ENCODE measurements at regions not wholly inside any gene's neighbourhood (a gene's known extent, or its start where the extent isn't known, plus 50 kb on each side); places are given as distances from the start of the nearest gene placed in this dataset.

GRCh38 chr7:148950806-148951205 is 66.7 kb upstream of the EZH2 start:
- DNase-seq = no peak

DNA sequence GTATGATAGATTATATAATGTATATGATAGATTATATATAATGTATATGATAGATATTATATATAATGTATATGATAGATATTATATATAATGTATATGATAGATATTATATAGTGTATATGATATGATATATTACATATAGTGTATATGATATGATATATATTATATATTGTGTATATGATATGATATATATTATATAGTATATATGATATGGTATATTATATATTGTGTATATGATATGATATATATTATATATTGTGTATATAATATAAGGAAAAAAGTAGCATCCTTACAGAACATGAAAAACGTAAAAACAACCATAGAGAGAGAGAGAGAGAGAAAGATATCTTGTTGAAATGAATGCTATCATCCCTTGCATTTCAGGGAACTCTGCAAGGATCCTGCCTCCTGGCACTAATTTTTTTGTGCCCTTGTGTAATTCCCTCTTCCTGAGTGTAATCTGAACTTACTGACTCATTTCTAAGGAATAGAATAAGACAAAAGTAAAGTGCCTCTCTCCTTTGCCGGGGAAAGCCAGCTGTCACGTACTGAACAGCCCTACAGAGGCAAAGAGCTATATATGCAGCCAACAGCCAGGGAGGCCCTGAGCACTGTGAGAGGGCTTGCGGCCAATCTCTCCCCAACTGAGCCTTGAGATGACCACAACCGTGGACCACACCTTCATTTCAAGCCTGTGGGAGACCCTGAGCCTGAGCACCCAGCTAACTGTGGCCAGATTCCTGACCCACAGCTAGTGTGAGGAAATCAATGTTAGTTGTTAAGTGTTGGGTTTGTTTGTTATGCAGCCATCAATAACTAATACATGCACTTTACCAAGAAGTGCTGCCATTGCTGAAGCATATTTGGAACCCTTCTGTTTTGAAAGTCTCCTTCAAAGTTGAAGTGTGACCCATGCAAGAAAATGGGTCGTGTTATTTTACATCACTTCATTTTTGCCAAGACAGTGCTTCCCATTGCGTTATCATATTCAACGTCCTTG is 61.1 kb upstream of the EZH2 start:
- no peak for DNase-seq

DNA sequence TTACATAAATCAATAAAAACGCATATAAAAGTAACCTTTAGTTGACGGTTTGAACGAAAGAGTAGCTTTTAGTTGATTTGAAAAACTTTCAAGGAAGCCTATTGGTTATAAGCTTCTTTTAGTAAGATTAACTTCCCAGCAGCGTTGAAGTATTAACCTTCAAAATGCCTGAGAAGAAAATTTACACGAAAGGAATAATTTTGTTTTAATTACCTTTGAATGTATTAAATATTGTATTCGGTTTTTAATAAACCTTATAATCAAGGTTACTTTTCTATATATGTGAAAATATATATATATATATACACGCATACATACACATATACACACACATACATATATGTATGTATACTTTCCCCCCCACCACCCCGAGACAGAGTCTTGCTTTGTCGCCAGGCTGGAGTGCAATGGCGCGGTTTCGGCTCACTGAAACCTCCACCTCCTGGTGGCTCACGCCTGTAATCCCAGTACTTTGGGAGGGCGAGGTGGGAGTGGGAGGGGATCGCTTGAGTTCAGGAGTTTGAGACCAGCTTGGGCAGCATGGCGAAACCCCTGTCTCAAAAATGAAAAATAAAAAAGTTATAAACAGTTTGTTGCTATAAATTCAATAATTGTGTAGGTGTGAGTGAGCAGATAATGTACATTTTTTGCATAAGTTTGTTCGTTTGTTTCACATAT is 57.6 kb upstream of the EZH2 start:
- peak; percentile 68 for DNase-seq

DNA sequence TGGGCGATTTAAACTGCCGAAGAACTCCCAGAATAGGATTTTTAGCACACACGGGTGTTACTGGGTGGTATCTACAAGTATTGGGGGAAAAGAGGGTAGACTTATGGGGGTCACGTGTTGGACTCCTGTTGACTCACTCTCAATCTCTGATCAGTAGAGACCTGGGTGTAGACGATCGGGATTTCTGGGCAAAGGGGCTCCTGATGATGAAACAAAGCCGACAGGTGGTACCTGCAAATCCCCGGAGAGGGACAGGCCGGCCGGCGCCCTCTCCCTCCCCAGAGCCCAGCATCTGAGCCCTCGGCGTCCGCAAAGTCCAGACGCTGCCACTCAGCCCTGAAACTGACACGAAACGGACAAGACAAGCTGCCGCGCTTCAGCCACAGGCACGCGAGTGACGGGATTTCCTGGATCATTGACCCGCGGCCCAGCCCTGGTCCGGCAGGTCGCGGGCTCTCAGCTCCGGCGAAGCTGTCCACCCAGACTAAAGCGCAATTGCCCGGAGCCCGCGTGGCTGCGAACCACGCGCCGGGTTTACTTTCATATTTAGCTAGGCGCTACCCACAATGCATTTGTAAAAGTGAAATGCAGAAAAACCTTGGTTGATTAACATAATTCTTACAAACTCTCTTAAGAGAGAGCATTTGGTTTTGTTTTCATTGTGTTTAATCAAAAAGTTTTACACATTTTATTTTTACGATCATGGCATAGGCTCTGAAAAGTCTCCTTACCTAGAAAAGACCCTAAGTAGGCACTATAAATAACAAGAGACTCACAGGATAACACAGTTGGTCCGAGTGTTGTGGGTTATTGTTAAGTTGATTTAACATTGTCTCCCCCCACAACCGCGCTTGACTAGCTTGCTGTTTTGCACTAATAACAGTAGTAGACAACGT is 56.9 kb upstream of the EZH2 start:
- peak; percentile 61 for DNase-seq

DNA sequence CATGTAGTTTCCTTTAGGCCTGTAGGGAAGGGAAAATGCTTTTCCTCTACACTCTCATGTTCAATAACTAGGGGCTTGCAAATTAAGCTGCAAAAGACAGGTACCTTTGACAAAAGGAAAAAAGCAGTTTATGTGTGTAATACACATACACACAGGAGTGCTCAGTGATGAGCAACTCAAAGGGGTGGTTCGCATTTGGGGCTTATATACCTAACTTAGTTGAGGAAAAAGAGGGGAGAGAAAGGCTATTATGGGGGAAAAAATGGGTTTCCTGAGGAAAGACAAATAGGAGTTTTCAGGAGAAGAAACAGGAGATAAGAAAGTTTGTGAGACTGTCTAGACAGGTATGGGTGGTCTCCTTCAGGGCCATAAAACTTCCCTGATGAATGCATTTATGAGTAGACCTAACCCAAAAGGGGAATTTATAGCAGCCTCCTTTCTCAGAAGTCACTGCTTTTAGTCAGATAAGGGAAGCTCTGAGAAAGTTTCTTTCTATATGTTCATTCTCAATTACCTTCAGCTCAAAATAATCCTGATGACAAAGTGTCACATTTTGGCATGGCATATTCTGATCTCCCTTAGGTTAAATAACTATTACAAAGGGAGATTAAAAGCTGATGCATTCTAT is 55.2 kb upstream of the EZH2 start:
- DNase-seq = no peak

GRCh38 chr7:148935451-148935850 is 51.4 kb upstream of the EZH2 start:
- no peak for DNase-seq
